ENCODE measurements at regions not wholly inside any gene's neighbourhood (a gene's known extent, or its start where the extent isn't known, plus 50 kb on each side); places are given as distances from the start of the nearest gene placed in this dataset.

- no peak for TF ChIP-seq CTCF (IDR thresholded peaks at IDR 0.05)
- no peak for TF ChIP-seq POLR2A (IDR thresholded peaks at IDR 0.05)
Observed at GRCh38 chr13:62919491-62919890, 1503.8 kb upstream of the PCDH20 start.

Data from gastroesophageal sphincter (tissue), 3 donors.